SK-N-SH (cell line): ENCODE measurements at regions not wholly inside any gene's neighbourhood (a gene's known extent, or its start where the extent isn't known, plus 50 kb on each side); places are given as distances from the start of the nearest gene placed in this dataset.

Experiments
- CTCF ChIA-PET: fragments of 300-600, 350-600 bp; formaldehyde crosslinking; extraction: SDS; loops from one replicate; lab custom pipeline; 2021; lab: Yijun Ruan, JAX
- POLR2A ChIA-PET: fragments of 350-600 bp; sonication (Branson Sonifier 250); formaldehyde crosslinking; extraction: SDS; loops from one replicate; lab custom pipeline; 2020; ENCODE audit warnings: antibody characterized with exemption, inconsistent platforms; lab: Yijun Ruan, JAX
- DNase-seq: peaks from one replicate; pipeline ENCODE4 v3.0.0; 2012
- H2AFZ ChIP-seq: fragments of 200-600 bp; sonication (generic); 2 replicates; pipeline ENCODE4 v1.8.1; 2016; ENCODE audit warnings: antibody characterized with exemption, mild to moderate bottlenecking, low read depth
- H3F3A ChIP-seq: fragments of 200-600 bp; sonication (generic); replicated peaks from 2 replicates; pipeline ENCODE3; 2016; ENCODE audit warnings: antibody characterized with exemption, mild to moderate bottlenecking; ENCODE audit not compliant: insufficient read depth
- H3K27ac ChIP-seq, 2 experiments: fragments of 200-500 bp in 1 of 2; fragments of 200-600 bp in 1 of 2; sonication (Bioruptor generic) in 1 of 2; sonication (generic), shearing (Covaris generic) in 1 of 2; 2 replicates each; pipeline versions ENCODE4 v1.5.1 to v1.6.1; 2014 to 2016; ENCODE audit warnings: low read depth in 2 of 2, inconsistent platforms in 1 of 2, low read length in 1 of 2, mild to moderate bottlenecking in 1 of 2, mixed read lengths in 1 of 2
- H3K27me3 ChIP-seq: fragments of 200-600 bp; sonication (generic), shearing (Covaris generic); 2 replicates; pipeline ENCODE4 v1.6.1; 2016; ENCODE audit warnings: mixed run types; ENCODE audit not compliant: insufficient read depth
- H3K36me3 ChIP-seq, 2 experiments: fragments of 200-500 bp in 1 of 2; fragments of 200-600 bp in 1 of 2; sonication (Bioruptor generic) in 1 of 2; sonication (generic) in 1 of 2; replicated peaks in 1 of 2; 2 replicates each; pipeline versions ENCODE3 to v1.5.1; 2014 to 2016; ENCODE audit warnings: low read length in 1 of 2, mild to moderate bottlenecking in 1 of 2; ENCODE audit not compliant: insufficient read depth in 2 of 2, control insufficient read depth in 1 of 2
- H3K4me1 ChIP-seq, 2 experiments: fragments of 200-500 bp in 1 of 2; fragments of 200-600 bp in 1 of 2; sonication (Bioruptor generic) in 1 of 2; sonication (generic), shearing (Covaris generic) in 1 of 2; 2 replicates each; pipeline versions ENCODE4 v1.5.1 to v1.6.1; 2014 to 2016; ENCODE audit warnings: low read depth in 1 of 2, low read length in 1 of 2, mixed run types in 1 of 2; ENCODE audit not compliant: insufficient read depth in 2 of 2, control insufficient read depth in 1 of 2
- H3K4me2 ChIP-seq: fragments of 200-600 bp; sonication (generic), shearing (Covaris generic); 2 replicates; pipeline ENCODE4 v1.6.1; 2017; ENCODE audit warnings: mixed run types
- H3K4me3 ChIP-seq, 2 experiments: fragments of 200-500 bp in 1 of 2; fragments of 200-600 bp in 1 of 2; sonication (Bioruptor generic) in 1 of 2; sonication (generic), shearing (Covaris generic) in 1 of 2; 2 replicates each; pipeline versions ENCODE4 v1.5.1 to v1.8.1; 2014 to 2016; ENCODE audit warnings: low read depth in 2 of 2, inconsistent platforms in 1 of 2, low read length in 1 of 2, mild to moderate bottlenecking in 1 of 2, mixed read lengths in 1 of 2, moderate library complexity in 1 of 2
- H3K79me2 ChIP-seq: fragments of 200-600 bp; sonication (generic); 2 replicates; pipeline ENCODE4 v1.8.1; 2017; ENCODE audit warnings: mild to moderate bottlenecking; ENCODE audit not compliant: insufficient read depth
- H3K9ac ChIP-seq: fragments of 200-600 bp; sonication (generic); 2 replicates; pipeline ENCODE4 v1.6.1; 2017; ENCODE audit warnings: mixed run types
- H3K9me2 ChIP-seq: fragments of 200-600 bp; sonication (generic); 2 replicates; pipeline ENCODE4 v1.6.1; 2017; ENCODE audit warnings: mixed run types
- H3K9me3 ChIP-seq: fragments of 200-600 bp; sonication (generic); 2 replicates; pipeline ENCODE4 v1.6.1; 2017; ENCODE audit warnings: mixed run types, mild to moderate bottlenecking, moderate library complexity
- H4K20me1 ChIP-seq: fragments of 200-600 bp; sonication (generic); 2 replicates; pipeline ENCODE4 v1.6.1; 2017; ENCODE audit warnings: mild to moderate bottlenecking, mixed run types; ENCODE audit not compliant: insufficient read depth
- CHD2 ChIP-seq: fragments of 150-350 bp; IDR thresholded peaks from 2 replicates; pipeline ENCODE4 v1.6.1; 2018; ENCODE audit warnings: low read length; ENCODE audit not compliant: partially characterized antibody
- ELF1 ChIP-seq: IDR thresholded peaks from 2 replicates; pipeline ENCODE4 v1.4.0; 2012
- EP300 ChIP-seq, 2 experiments: IDR thresholded peaks; 2 replicates each; pipeline versions ENCODE4 v1.4.0 to v1.6.1; 2012; ENCODE audit warnings: borderline replicate concordance in 1 of 2, low read depth in 1 of 2, low read length in 1 of 2
- FOSL2 ChIP-seq: IDR thresholded peaks from 2 replicates; pipeline ENCODE4 v1.4.0; 2012; ENCODE audit warnings: low read depth, mild to moderate bottlenecking, moderate library complexity, borderline replicate concordance
- FOXM1 ChIP-seq: IDR thresholded peaks from 2 replicates; pipeline ENCODE4 v1.4.0; 2012; ENCODE audit warnings: low read depth, mild to moderate bottlenecking
- GABPA ChIP-seq: IDR thresholded peaks from 2 replicates; pipeline ENCODE4 v1.4.0; 2012; ENCODE audit warnings: low read depth, mild to moderate bottlenecking
- JUND ChIP-seq: IDR thresholded peaks from 2 replicates; pipeline ENCODE4 v1.4.0; 2012
- MEF2A ChIP-seq: IDR thresholded peaks from 2 replicates; pipeline ENCODE4 v1.4.0; 2012; ENCODE audit warnings: low read depth, borderline replicate concordance
- MXI1 ChIP-seq: IDR thresholded peaks from 2 replicates; pipeline ENCODE4 v1.6.1; 2012; ENCODE audit warnings: mild to moderate bottlenecking, low read depth, low read length, improper control_type of control experiment
- NRF1 ChIP-seq: IDR thresholded peaks from 2 replicates; pipeline ENCODE4 v1.6.1; 2012; ENCODE audit warnings: low read depth, mild to moderate bottlenecking, low read length
- POLR2AphosphoS5 ChIP-seq: IDR thresholded peaks from 2 replicates; pipeline ENCODE4 v1.6.1; 2012; ENCODE audit warnings: low read depth, low read length
- RAD21 ChIP-seq: IDR thresholded peaks from 2 replicates; pipeline ENCODE4 v1.6.1; 2012; ENCODE audit warnings: mild to moderate bottlenecking, low read length
- TAF1 ChIP-seq: IDR thresholded peaks from 2 replicates; pipeline ENCODE4 v1.6.1; 2012; ENCODE audit warnings: low read depth, mild to moderate bottlenecking, low read length, moderate library complexity, borderline replicate concordance
- TCF12 ChIP-seq: IDR thresholded peaks from 2 replicates; pipeline ENCODE4 v1.4.0; 2012
- WGBS: methylation state at CpG from one replicate; pipeline ENCODE4 v1.1.6; 2017; ENCODE audit warnings: low lambda C conversion rate; 5-methylcytosine and 5-hydroxymethylcytosine counted together
- TF ChIP-seq, protein P1 (sequence below): fragments of 200-600 bp; sonication (generic); IDR thresholded peaks from 2 replicates; pipeline ENCODE4 v1.6.1; 2017; ENCODE audit warnings: antibody characterized with exemption, mild to moderate bottlenecking, moderate library complexity
- TF ChIP-seq, protein P2 (sequence below): IDR thresholded peaks from 2 replicates; pipeline ENCODE4 v1.4.0; 2012; ENCODE audit warnings: low read depth, borderline replicate concordance
- TF ChIP-seq, protein P3 (sequence below): IDR thresholded peaks from 2 replicates; pipeline ENCODE4; 2012
- TF ChIP-seq, protein P4 (sequence below): IDR thresholded peaks from 2 replicates; pipeline ENCODE4 v1.6.1; 2012; ENCODE audit warnings: mild to moderate bottlenecking, low read depth, low read length, moderate library complexity

DNA sequence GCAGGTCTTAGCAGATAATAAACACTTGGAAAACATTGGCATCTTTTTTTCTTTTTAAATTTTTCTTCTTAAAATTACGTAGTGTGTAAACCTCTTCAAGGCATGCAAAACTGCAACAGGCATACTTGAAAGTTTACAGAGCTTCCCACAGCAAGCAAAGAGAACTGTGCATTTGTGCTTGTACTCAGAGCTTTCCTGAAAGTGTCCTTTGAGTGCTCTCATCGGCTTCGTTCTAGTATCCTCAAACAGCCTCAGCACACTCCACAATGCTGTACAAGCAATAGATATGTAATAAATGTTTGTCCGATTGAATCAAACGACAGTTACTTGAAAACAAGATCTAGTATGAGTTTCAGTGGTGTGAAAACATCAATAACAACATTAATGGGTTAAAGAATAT lies 227.5 kb downstream of the PAPSS1 start:
- Histone ChIP-seq H2AFZ (no peak overlapping the region), H3K9me2 (no peaks in the 10 kb centered on the region), H3K4me3 (no peak overlapping the region), H3K9me3 (no peaks in the 10 kb centered on the region), H3K27me3 (no peaks in the 10 kb centered on the region), H3K27ac (no peak overlapping the region), H3K36me3 (no peaks in the 10 kb centered on the region), H3K79me2 (no peaks in the 10 kb centered on the region), H3F3A (no peaks in the 10 kb centered on the region), H3K9ac (no peak overlapping the region), H3K4me2 (no peak overlapping the region), H3K4me1 (no peaks in the 10 kb centered on the region), H4K20me1 (no peaks in the 10 kb centered on the region)
- WGBS = 79% methylated on average over 5 of the region's 5 CpGs
- no peak for DNase-seq
- ChIA-PET POLR2A (no interaction called here), CTCF (no interaction called here)
- TF ChIP-seq FOSL2 = no peak
- no peak for TF ChIP-seq FOXM1
- TF ChIP-seq, protein P1, sequence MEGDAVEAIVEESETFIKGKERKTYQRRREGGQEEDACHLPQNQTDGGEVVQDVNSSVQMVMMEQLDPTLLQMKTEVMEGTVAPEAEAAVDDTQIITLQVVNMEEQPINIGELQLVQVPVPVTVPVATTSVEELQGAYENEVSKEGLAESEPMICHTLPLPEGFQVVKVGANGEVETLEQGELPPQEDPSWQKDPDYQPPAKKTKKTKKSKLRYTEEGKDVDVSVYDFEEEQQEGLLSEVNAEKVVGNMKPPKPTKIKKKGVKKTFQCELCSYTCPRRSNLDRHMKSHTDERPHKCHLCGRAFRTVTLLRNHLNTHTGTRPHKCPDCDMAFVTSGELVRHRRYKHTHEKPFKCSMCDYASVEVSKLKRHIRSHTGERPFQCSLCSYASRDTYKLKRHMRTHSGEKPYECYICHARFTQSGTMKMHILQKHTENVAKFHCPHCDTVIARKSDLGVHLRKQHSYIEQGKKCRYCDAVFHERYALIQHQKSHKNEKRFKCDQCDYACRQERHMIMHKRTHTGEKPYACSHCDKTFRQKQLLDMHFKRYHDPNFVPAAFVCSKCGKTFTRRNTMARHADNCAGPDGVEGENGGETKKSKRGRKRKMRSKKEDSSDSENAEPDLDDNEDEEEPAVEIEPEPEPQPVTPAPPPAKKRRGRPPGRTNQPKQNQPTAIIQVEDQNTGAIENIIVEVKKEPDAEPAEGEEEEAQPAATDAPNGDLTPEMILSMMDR = no peak
- no peak for TF ChIP-seq JUND
- TF ChIP-seq, protein P2, sequence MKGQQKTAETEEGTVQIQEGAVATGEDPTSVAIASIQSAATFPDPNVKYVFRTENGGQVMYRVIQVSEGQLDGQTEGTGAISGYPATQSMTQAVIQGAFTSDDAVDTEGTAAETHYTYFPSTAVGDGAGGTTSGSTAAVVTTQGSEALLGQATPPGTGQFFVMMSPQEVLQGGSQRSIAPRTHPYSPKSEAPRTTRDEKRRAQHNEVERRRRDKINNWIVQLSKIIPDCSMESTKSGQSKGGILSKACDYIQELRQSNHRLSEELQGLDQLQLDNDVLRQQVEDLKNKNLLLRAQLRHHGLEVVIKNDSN = no peak
- no peak for TF ChIP-seq EP300 (IDR thresholded peaks at IDR 0.05; ENCODE audit: borderline replicate concordance in 1 of 2, low read depth in 1 of 2, low read length in 1 of 2)
- TF ChIP-seq, protein P3, sequence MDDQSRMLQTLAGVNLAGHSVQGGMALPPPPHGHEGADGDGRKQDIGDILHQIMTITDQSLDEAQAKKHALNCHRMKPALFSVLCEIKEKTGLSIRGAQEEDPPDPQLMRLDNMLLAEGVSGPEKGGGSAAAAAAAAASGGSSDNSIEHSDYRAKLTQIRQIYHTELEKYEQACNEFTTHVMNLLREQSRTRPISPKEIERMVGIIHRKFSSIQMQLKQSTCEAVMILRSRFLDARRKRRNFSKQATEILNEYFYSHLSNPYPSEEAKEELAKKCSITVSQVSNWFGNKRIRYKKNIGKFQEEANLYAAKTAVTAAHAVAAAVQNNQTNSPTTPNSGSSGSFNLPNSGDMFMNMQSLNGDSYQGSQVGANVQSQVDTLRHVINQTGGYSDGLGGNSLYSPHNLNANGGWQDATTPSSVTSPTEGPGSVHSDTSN = no peak
- TF ChIP-seq RAD21 = no peak
- TF ChIP-seq MEF2A = no peak
- no peak for TF ChIP-seq GABPA
- TF ChIP-seq CHD2 = no peak
- no peak for TF ChIP-seq NRF1
- no peak for TF ChIP-seq POLR2AphosphoS5
- TF ChIP-seq, protein P4, sequence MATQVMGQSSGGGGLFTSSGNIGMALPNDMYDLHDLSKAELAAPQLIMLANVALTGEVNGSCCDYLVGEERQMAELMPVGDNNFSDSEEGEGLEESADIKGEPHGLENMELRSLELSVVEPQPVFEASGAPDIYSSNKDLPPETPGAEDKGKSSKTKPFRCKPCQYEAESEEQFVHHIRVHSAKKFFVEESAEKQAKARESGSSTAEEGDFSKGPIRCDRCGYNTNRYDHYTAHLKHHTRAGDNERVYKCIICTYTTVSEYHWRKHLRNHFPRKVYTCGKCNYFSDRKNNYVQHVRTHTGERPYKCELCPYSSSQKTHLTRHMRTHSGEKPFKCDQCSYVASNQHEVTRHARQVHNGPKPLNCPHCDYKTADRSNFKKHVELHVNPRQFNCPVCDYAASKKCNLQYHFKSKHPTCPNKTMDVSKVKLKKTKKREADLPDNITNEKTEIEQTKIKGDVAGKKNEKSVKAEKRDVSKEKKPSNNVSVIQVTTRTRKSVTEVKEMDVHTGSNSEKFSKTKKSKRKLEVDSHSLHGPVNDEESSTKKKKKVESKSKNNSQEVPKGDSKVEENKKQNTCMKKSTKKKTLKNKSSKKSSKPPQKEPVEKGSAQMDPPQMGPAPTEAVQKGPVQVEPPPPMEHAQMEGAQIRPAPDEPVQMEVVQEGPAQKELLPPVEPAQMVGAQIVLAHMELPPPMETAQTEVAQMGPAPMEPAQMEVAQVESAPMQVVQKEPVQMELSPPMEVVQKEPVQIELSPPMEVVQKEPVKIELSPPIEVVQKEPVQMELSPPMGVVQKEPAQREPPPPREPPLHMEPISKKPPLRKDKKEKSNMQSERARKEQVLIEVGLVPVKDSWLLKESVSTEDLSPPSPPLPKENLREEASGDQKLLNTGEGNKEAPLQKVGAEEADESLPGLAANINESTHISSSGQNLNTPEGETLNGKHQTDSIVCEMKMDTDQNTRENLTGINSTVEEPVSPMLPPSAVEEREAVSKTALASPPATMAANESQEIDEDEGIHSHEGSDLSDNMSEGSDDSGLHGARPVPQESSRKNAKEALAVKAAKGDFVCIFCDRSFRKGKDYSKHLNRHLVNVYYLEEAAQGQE = no peak
- TF ChIP-seq TAF1 = no peak
- no peak for TF ChIP-seq MXI1
- no peak for TF ChIP-seq ELF1
- TF ChIP-seq TCF12 = no peak
